ENCODE measurements at regions not wholly inside any gene's neighbourhood (a gene's known extent, or its start where the extent isn't known, plus 50 kb on each side); places are given as distances from the start of the nearest gene placed in this dataset.

- in situ Hi-C loops (cut with HindIII; ENCODE audit: low pct_ligation_motif_present, low pct_unique_long_range_greater_than_20kb, low sequenced_read_pairs), result no loop called here
- no peak for DNase-seq
These were observed 460.2 kb downstream of the GABRG1 start for GRCh38 chr4:45663628-45664081.

GRCh38 chr4:45663003-45663402, 460.9 kb downstream of the GABRG1 start:
- peak; percentile 76 for DNase-seq
- in situ Hi-C loops (cut with HindIII; ENCODE audit: low pct_ligation_motif_present, low pct_unique_long_range_greater_than_20kb, low sequenced_read_pairs), result no loop called here

DNA sequence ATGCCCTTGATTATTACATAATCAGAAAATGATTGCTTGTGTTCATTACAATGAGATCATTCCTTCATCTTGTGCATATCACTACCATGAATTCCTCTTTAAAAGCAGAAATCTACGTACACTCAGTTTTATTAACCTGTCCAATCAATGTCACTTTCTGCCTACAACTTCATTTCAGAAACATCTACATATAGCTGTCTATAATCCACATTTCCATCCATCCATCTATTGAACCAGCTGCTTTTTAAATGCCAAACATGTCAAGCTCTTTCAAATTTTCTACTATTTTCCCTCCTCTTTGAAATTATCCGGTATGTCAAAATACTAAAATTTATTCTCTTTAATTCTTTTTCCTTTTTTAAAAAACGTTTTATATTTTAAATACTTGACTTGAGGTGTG, 462.0 kb downstream of the GABRG1 start:
- no peak for DNase-seq
- in situ Hi-C loops (cut with HindIII; ENCODE audit: low pct_ligation_motif_present, low pct_unique_long_range_greater_than_20kb, low sequenced_read_pairs), result no loop called here

DNA sequence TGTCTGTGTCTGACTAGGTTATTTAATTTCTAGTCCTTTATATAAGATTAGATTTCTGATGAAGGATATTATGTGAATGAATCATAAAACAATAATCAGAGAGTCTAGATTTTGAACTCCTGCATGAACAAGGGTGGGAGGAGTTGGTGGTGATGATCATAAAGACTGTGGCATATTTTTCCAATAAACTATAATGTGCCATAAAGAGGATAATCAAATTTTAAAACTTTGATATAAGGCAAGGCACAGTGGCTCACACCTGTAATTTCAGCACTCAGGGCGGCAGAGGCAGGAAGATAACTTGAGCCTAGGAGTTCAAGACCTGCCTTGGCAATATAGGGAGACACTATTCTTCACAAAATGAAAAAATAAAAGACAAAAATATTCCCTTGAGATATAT, 473.3 kb downstream of the GABRG1 start:
- DNase-seq, result no peak
- in situ Hi-C loops (cut with HindIII; ENCODE audit: low pct_ligation_motif_present, low pct_unique_long_range_greater_than_20kb, low sequenced_read_pairs), result no loop called here

DNA sequence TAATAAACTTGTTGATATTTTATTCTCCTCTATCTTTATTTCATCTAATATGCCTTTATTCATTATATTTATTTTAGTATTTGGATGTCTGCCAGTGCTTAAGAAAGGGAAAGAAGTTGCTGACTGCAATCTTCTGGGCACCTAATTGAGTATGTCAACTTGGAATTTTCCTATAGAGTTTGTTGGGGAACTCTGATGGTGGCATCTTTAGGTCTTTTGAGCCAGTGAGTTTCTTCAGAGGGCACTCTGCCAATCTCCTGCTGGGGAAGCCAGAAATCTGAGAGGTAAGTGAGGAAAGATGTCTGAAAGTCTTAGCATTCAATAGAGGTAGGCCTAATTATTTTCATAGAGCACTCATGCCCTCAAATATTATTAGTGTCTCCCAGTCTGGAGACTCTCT, 475.0 kb downstream of the GABRG1 start:
- in situ Hi-C loops (cut with HindIII; ENCODE audit: low pct_ligation_motif_present, low pct_unique_long_range_greater_than_20kb, low sequenced_read_pairs), result no loop called here
- no peak for DNase-seq

DNA sequence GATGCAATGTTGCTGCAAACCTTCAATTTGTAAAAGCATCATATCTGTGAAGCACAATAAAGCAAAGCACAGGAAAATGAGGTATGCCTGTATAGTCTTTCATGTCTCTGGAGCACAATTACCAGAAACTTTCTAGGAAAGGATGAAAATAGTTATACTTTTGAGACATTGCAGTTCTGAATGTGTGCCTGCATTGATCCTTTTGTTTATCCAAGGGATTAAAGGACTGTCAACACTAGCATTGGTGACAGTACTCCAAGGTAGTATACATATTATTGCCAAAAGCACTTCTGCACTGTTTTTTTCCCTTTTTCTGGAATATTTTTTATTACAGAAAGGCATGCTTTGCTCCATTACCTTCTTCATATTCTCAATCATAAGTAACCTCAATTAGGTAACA, 476.0 kb downstream of the GABRG1 start:
- in situ Hi-C loops (cut with HindIII; ENCODE audit: low pct_ligation_motif_present, low pct_unique_long_range_greater_than_20kb, low sequenced_read_pairs), result no loop called here
- DNase-seq, result no peak

DNA sequence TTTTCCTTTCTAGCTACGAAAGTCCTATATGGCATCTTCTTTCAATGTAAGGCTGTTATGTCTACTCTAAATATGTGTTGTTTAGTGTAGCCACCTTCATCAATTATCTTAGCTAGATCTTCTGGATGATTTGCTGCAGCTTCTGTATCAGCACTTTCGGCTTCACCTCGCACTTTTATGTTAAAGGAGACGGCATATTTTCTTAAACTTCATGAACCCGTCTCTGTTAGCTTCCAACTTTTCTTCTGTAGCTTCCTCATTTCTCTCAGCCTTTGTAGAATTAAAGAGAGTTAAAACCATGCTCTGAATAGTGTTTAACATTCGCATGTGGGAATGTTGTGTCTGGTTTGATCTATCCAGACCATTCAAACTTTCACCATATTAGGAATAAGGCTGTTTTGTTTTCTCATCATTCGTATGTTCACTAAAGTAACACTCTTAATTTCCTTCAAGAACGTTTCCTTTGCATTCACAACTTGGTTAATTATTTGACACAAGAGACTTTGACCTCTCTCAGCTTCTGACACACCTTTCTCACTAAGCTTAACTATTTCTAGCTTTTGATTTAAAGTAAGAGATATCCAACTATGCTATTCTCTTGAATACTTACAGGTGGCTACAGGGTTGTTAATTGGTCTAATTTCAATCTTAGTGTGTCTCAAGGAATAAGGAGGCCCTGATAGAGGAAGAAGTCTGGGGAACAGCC, 476.8 kb downstream of the GABRG1 start:
- no peak for DNase-seq
- in situ Hi-C loops (cut with HindIII; ENCODE audit: low pct_ligation_motif_present, low pct_unique_long_range_greater_than_20kb, low sequenced_read_pairs), result no loop called here

- no peak for DNase-seq
- in situ Hi-C loops (cut with HindIII; ENCODE audit: low pct_ligation_motif_present, low pct_unique_long_range_greater_than_20kb, low sequenced_read_pairs), result no loop called here
These were observed 483.6 kb downstream of the GABRG1 start for GRCh38 chr4:45640281-45640680.

DNA sequence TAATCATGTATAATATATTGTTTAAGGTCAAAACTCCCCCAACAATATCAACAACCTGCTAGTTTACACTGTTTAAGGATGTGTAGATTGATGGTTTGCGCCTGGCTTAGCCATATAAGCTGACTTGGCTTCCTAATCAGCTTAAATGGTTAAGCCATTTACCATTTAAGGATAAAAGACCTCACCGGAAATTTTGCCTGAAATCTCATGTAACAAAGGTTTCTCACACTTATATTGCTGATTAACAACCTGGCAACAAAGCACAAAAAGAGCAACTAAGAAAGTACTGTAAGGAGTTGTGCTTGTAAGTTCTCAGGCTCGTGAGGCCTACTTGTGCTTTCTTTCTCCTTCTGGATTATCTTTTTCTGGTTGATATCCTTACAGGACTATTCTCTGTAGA, 485.2 kb downstream of the GABRG1 start:
- in situ Hi-C loops (cut with HindIII; ENCODE audit: low pct_ligation_motif_present, low pct_unique_long_range_greater_than_20kb, low sequenced_read_pairs), result no loop called here
- no peak for DNase-seq

DNA sequence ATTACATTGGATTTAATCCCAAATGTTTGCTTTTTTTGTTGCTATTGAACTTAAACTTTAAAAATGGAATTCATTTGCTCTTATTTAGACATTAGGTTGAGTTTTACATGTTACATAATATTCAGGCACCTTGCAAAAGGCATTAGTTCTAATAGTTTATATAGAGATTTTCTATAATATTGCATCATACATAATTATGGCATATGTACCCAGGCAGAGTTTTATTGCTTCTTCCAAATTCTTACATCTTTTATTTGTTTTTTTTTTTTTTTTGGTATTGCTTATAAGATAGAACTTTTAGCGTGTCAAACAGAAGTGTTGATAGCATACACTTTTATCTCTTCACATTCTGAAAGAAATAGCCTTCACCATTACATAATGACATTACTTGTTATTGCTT, 487.7 kb downstream of the GABRG1 start:
- in situ Hi-C loops (cut with HindIII; ENCODE audit: low pct_ligation_motif_present, low pct_unique_long_range_greater_than_20kb, low sequenced_read_pairs), result no loop called here
- DNase-seq, result no peak

DNA sequence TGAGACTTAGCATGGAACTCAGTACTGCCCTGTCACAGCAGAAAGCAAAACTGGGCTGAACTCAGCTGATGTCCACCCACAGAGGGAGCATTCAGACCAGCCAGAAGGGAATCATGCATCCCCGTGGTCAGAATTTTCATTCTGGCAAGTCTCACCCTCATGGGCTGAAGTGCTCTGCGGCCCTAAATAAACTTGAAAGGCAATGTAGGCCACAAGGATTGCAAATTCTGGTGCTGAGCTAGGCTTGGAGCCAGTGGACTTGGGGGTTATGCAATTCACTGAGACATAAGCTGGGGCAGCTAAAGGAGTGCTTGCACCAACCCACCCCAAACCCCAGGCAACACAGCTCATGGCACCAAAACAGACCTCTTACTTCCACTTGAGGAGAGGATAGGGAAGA, 494.1 kb downstream of the GABRG1 start:
- no peak for DNase-seq
- in situ Hi-C loops (cut with HindIII; ENCODE audit: low pct_ligation_motif_present, low pct_unique_long_range_greater_than_20kb, low sequenced_read_pairs), result no loop called here

DNA sequence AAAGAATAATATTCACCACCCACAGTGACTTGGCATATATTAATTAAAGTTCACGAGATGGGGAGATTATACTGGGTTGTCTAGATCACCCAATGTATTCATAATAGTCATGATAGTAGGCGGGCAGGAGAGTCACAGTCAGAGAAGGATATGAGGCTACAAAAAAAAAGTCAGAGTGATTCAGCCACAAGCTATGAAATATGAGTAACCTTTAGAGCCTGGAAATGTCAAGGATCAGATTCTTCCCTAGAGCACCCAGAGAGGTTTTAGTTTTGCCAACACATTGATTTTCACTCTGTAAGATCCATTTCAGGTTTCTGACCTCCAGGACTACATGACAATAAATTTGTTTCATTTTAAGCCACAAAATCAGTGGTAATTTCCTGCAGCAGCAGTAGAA, 501.9 kb downstream of the GABRG1 start:
- peak; percentile 80 for DNase-seq
- in situ Hi-C loops (cut with HindIII; ENCODE audit: low pct_ligation_motif_present, low pct_unique_long_range_greater_than_20kb, low sequenced_read_pairs), result no loop called here

- in situ Hi-C loops (cut with HindIII; ENCODE audit: low pct_ligation_motif_present, low pct_unique_long_range_greater_than_20kb, low sequenced_read_pairs), result no loop called here
These were observed 503.0 kb downstream of the GABRG1 start for GRCh38 chr4:45620808-45621207.

GRCh38 chr4:45596379-45597101, 527.3 kb downstream of the GABRG1 start:
- no peak for DNase-seq
- in situ Hi-C loops (cut with HindIII; ENCODE audit: low pct_ligation_motif_present, low pct_unique_long_range_greater_than_20kb, low sequenced_read_pairs), result no loop called here

More at GRCh38 chr4:45620808-45621207, 503.0 kb downstream of the GABRG1 start:
- DNase-seq, result no peak

DNA sequence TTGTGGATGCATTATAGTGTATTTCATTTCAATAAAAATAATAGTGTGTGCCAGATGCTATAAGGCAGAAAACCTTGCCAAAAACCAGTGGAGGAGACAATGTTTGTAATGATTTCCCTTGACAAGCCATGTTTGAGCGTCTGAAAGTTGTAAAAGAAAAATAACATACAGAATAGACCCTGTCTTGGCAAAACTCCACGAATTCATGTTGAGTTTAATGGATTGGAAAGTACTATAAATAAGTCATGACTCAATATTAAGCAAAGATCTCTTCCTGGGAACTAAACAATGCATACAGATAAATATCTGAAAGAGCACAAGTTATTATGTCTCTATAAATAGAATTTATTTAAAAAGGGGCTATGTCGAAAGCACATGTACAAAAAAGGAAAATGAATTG, 543.5 kb downstream of the GABRG1 start:
- no peak for DNase-seq
- in situ Hi-C loops (cut with HindIII; ENCODE audit: low pct_ligation_motif_present, low pct_unique_long_range_greater_than_20kb, low sequenced_read_pairs), result no loop called here

GRCh38 chr4:45578874-45579273, 545.0 kb downstream of the GABRG1 start:
- in situ Hi-C loops (cut with HindIII; ENCODE audit: low pct_ligation_motif_present, low pct_unique_long_range_greater_than_20kb, low sequenced_read_pairs), result no loop called here
- no peak for DNase-seq

DNA sequence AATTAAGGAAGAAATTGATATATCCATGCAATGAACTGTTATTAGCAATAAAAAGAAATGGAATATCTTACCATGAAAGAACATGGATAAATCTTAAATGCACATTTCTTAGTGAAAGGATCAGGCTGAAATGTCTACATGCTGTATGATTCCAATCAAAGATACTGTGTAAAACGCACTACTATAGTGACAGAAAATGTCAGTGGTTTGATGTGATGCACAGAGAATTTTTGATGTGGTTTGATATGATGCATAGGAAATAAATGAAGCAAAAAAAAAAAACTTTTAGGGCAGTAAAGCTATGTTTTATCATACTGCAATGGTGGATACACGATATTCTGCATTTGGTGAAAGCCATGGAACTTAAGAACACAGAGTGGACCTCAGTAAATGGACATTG, 547.6 kb downstream of the GABRG1 start:
- no peak for DNase-seq
- in situ Hi-C loops (cut with HindIII; ENCODE audit: low pct_ligation_motif_present, low pct_unique_long_range_greater_than_20kb, low sequenced_read_pairs), result no loop called here

- no peak for DNase-seq
- in situ Hi-C loops (cut with HindIII; ENCODE audit: low pct_ligation_motif_present, low pct_unique_long_range_greater_than_20kb, low sequenced_read_pairs), result no loop called here
These were observed 554.2 kb downstream of the GABRG1 start for GRCh38 chr4:45569619-45570018.

- in situ Hi-C loops (cut with HindIII; ENCODE audit: low pct_ligation_motif_present, low pct_unique_long_range_greater_than_20kb, low sequenced_read_pairs), result no loop called here
- no peak for DNase-seq
These were observed 555.2 kb downstream of the GABRG1 start for GRCh38 chr4:45568694-45569093.

GRCh38 chr4:45566896-45567603, 556.8 kb downstream of the GABRG1 start:
- in situ Hi-C loops (cut with HindIII; ENCODE audit: low pct_ligation_motif_present, low pct_unique_long_range_greater_than_20kb, low sequenced_read_pairs), result no loop called here
- no peak for DNase-seq

Data from ACHN (cell line).